HFF-Myc (cell line): ENCODE measurements at regions not wholly inside any gene's neighbourhood (a gene's known extent, or its start where the extent isn't known, plus 50 kb on each side); places are given as distances from the start of the nearest gene placed in this dataset.

Experiments used
- DNase-seq: peaks from one replicate; pipeline ENCODE4 v3.0.0-alpha.2; 2011; ENCODE audit warnings: low read depth; ENCODE audit errors: extremely low read depth
- H3K4me3 ChIP-seq: replicated peaks from 2 replicates; pipeline ENCODE4 v1.5.1; 2011; ENCODE audit warnings: low read depth, mild to moderate bottlenecking, control low read depth, low read length
- CTCF ChIP-seq: IDR thresholded peaks from 2 replicates; pipeline ENCODE4 v1.5.1; 2012; ENCODE audit warnings: mild to moderate bottlenecking, low read depth, low read length, control low read depth; ENCODE audit errors: missing control alignments

GRCh38 chr2:187093771-187094412, 244.9 kb upstream of the ZSWIM2 start:
- H3K4me3 ChIP-seq: no peak overlapping the region
- TF ChIP-seq CTCF: no peak
- no peak for DNase-seq

GRCh38 chr2:187091664-187092063, 242.7 kb upstream of the ZSWIM2 start:
- no peak for TF ChIP-seq CTCF
- H3K4me3 ChIP-seq: no peak overlapping the region
- no peak for DNase-seq

- no peak overlapping the region for H3K4me3 ChIP-seq
- DNase-seq: no peak
Observed at GRCh38 chr2:187084524-187084923, 235.6 kb upstream of the ZSWIM2 start.

GRCh38 chr2:187081461-187081860, 232.5 kb upstream of the ZSWIM2 start:
- no peak for TF ChIP-seq CTCF
- no peak for DNase-seq
- H3K4me3 ChIP-seq: no peak overlapping the region

More at GRCh38 chr2:187084524-187084923, 235.6 kb upstream of the ZSWIM2 start:
- TF ChIP-seq CTCF: no peak

GRCh38 chr2:187079901-187080300, 230.9 kb upstream of the ZSWIM2 start:
- no peak overlapping the region for H3K4me3 ChIP-seq
- no peak for TF ChIP-seq CTCF
- DNase-seq: no peak

GRCh38 chr2:187078297-187078696, 229.3 kb upstream of the ZSWIM2 start:
- H3K4me3 ChIP-seq: no peak overlapping the region
- no peak for DNase-seq
- no peak for TF ChIP-seq CTCF

- TF ChIP-seq CTCF: no peak
- H3K4me3 ChIP-seq: no peak overlapping the region
- no peak for DNase-seq
Observed at GRCh38 chr2:187075671-187076070, 226.7 kb upstream of the ZSWIM2 start.
